SK-N-SH (cell line): ENCODE measurements at regions not wholly inside any gene's neighbourhood (a gene's known extent, or its start where the extent isn't known, plus 50 kb on each side); places are given as distances from the start of the nearest gene placed in this dataset.

Experiments
- CTCF ChIA-PET: fragments of 300-600, 350-600 bp; formaldehyde crosslinking; extraction: SDS; loops from one replicate; lab custom pipeline; 2021; lab: Yijun Ruan, JAX
- POLR2A ChIA-PET: fragments of 350-600 bp; sonication (Branson Sonifier 250); formaldehyde crosslinking; extraction: SDS; loops from one replicate; lab custom pipeline; 2020; ENCODE audit warnings: antibody characterized with exemption, inconsistent platforms; lab: Yijun Ruan, JAX
- DNase-seq: peaks from one replicate; pipeline ENCODE4 v3.0.0; 2012
- H2AFZ ChIP-seq: fragments of 200-600 bp; sonication (generic); 2 replicates; pipeline ENCODE4 v1.8.1; 2016; ENCODE audit warnings: antibody characterized with exemption, mild to moderate bottlenecking, low read depth
- H3F3A ChIP-seq: fragments of 200-600 bp; sonication (generic); replicated peaks from 2 replicates; pipeline ENCODE3; 2016; ENCODE audit warnings: antibody characterized with exemption, mild to moderate bottlenecking; ENCODE audit not compliant: insufficient read depth
- H3K27ac ChIP-seq, 2 experiments: fragments of 200-500 bp in 1 of 2; fragments of 200-600 bp in 1 of 2; sonication (Bioruptor generic) in 1 of 2; sonication (generic), shearing (Covaris generic) in 1 of 2; 2 replicates each; pipeline versions ENCODE4 v1.5.1 to v1.6.1; 2014 to 2016; ENCODE audit warnings: low read depth in 2 of 2, inconsistent platforms in 1 of 2, low read length in 1 of 2, mild to moderate bottlenecking in 1 of 2, mixed read lengths in 1 of 2
- H3K27me3 ChIP-seq: fragments of 200-600 bp; sonication (generic), shearing (Covaris generic); 2 replicates; pipeline ENCODE4 v1.6.1; 2016; ENCODE audit warnings: mixed run types; ENCODE audit not compliant: insufficient read depth
- H3K36me3 ChIP-seq, 2 experiments: fragments of 200-500 bp in 1 of 2; fragments of 200-600 bp in 1 of 2; sonication (Bioruptor generic) in 1 of 2; sonication (generic) in 1 of 2; replicated peaks in 1 of 2; 2 replicates each; pipeline versions ENCODE3 to v1.5.1; 2014 to 2016; ENCODE audit warnings: low read length in 1 of 2, mild to moderate bottlenecking in 1 of 2; ENCODE audit not compliant: insufficient read depth in 2 of 2, control insufficient read depth in 1 of 2
- H3K4me1 ChIP-seq, 2 experiments: fragments of 200-500 bp in 1 of 2; fragments of 200-600 bp in 1 of 2; sonication (Bioruptor generic) in 1 of 2; sonication (generic), shearing (Covaris generic) in 1 of 2; 2 replicates each; pipeline versions ENCODE4 v1.5.1 to v1.6.1; 2014 to 2016; ENCODE audit warnings: low read depth in 1 of 2, low read length in 1 of 2, mixed run types in 1 of 2; ENCODE audit not compliant: insufficient read depth in 2 of 2, control insufficient read depth in 1 of 2
- H3K4me2 ChIP-seq: fragments of 200-600 bp; sonication (generic), shearing (Covaris generic); 2 replicates; pipeline ENCODE4 v1.6.1; 2017; ENCODE audit warnings: mixed run types
- H3K4me3 ChIP-seq, 2 experiments: fragments of 200-500 bp in 1 of 2; fragments of 200-600 bp in 1 of 2; sonication (Bioruptor generic) in 1 of 2; sonication (generic), shearing (Covaris generic) in 1 of 2; 2 replicates each; pipeline versions ENCODE4 v1.5.1 to v1.8.1; 2014 to 2016; ENCODE audit warnings: low read depth in 2 of 2, inconsistent platforms in 1 of 2, low read length in 1 of 2, mild to moderate bottlenecking in 1 of 2, mixed read lengths in 1 of 2, moderate library complexity in 1 of 2
- H3K79me2 ChIP-seq: fragments of 200-600 bp; sonication (generic); 2 replicates; pipeline ENCODE4 v1.8.1; 2017; ENCODE audit warnings: mild to moderate bottlenecking; ENCODE audit not compliant: insufficient read depth
- H3K9ac ChIP-seq: fragments of 200-600 bp; sonication (generic); 2 replicates; pipeline ENCODE4 v1.6.1; 2017; ENCODE audit warnings: mixed run types
- H3K9me2 ChIP-seq: fragments of 200-600 bp; sonication (generic); 2 replicates; pipeline ENCODE4 v1.6.1; 2017; ENCODE audit warnings: mixed run types
- H3K9me3 ChIP-seq: fragments of 200-600 bp; sonication (generic); 2 replicates; pipeline ENCODE4 v1.6.1; 2017; ENCODE audit warnings: mixed run types, mild to moderate bottlenecking, moderate library complexity
- H4K20me1 ChIP-seq: fragments of 200-600 bp; sonication (generic); 2 replicates; pipeline ENCODE4 v1.6.1; 2017; ENCODE audit warnings: mild to moderate bottlenecking, mixed run types; ENCODE audit not compliant: insufficient read depth
- CHD2 ChIP-seq: fragments of 150-350 bp; IDR thresholded peaks from 2 replicates; pipeline ENCODE4 v1.6.1; 2018; ENCODE audit warnings: low read length; ENCODE audit not compliant: partially characterized antibody
- EP300 ChIP-seq, 2 experiments: IDR thresholded peaks; 2 replicates each; pipeline versions ENCODE4 v1.4.0 to v1.6.1; 2012; ENCODE audit warnings: borderline replicate concordance in 1 of 2, low read depth in 1 of 2, low read length in 1 of 2
- EZH2phosphoT487 ChIP-seq: fragments of 200-600 bp; sonication (generic); IDR thresholded peaks from 2 replicates; pipeline ENCODE4 v1.6.1; 2017; ENCODE audit warnings: low read depth, mixed run types, mild to moderate bottlenecking, antibody characterized with exemption, moderate library complexity, borderline replicate concordance
- GABPA ChIP-seq: IDR thresholded peaks from 2 replicates; pipeline ENCODE4 v1.4.0; 2012; ENCODE audit warnings: low read depth, mild to moderate bottlenecking
- IRF3 ChIP-seq: fragments of 150-350 bp; IDR thresholded peaks from 2 replicates; pipeline ENCODE4 v1.6.1; 2016; ENCODE audit warnings: mild to moderate bottlenecking, low read depth, low read length
- MXI1 ChIP-seq: IDR thresholded peaks from 2 replicates; pipeline ENCODE4 v1.6.1; 2012; ENCODE audit warnings: mild to moderate bottlenecking, low read depth, low read length, improper control_type of control experiment
- PBX3 ChIP-seq: IDR thresholded peaks from 2 replicates; pipeline ENCODE4; 2012
- RAD21 ChIP-seq: IDR thresholded peaks from 2 replicates; pipeline ENCODE4 v1.6.1; 2012; ENCODE audit warnings: mild to moderate bottlenecking, low read length
- RCOR1 ChIP-seq: fragments of 150-350 bp; IDR thresholded peaks from 2 replicates; pipeline ENCODE4 v1.6.1; 2017; ENCODE audit warnings: antibody characterized with exemption, low read length
- RFX5 ChIP-seq: IDR thresholded peaks from 2 replicates; pipeline ENCODE4 v1.6.1; 2012; ENCODE audit warnings: mild to moderate bottlenecking, improper control_type of control experiment, low read length
- TCF12 ChIP-seq: IDR thresholded peaks from 2 replicates; pipeline ENCODE4 v1.4.0; 2012
- WGBS: methylation state at CpG from one replicate; pipeline ENCODE4 v1.1.6; 2017; ENCODE audit warnings: low lambda C conversion rate; 5-methylcytosine and 5-hydroxymethylcytosine counted together

GRCh38 chrX:16511796-16512776 lies 137.9 kb upstream of the S100G start:
- POLR2A ChIA-PET, result no interaction called here
- no peaks in the 10 kb centered on the region for H3K36me3 ChIP-seq
- peak overlapping the region; percentile 33; the same call in 1 of the 2 replicates for H3K4me2 ChIP-seq
- H3K9me3 ChIP-seq, result no peaks in the 10 kb centered on the region
- no peaks in the 10 kb centered on the region for H3K27me3 ChIP-seq
- H3K9me2 ChIP-seq, result no peaks in the 10 kb centered on the region
- peaks cover 4 to 8% of the 10 kb centered on the region in 2 experiments; a peak in 3 of 4 replicates for H3K4me1 ChIP-seq
- H3F3A ChIP-seq, result peaks cover 5% of the 10 kb centered on the region
- 57% methylated on average over 11 of the region's 11 CpGs for WGBS
- H3K27ac ChIP-seq, result peak overlapping the region in 1 of 2 experiments; percentile 42; a peak in 2 of 4 replicates
- H3K9ac ChIP-seq, result no peak overlapping the region
- H4K20me1 ChIP-seq, result no peaks in the 10 kb centered on the region
- CTCF ChIA-PET, result no interaction called here
- H3K79me2 ChIP-seq, result no peaks in the 10 kb centered on the region
- peak overlapping the region; percentile 70 for H2AFZ ChIP-seq
- no peak for TF ChIP-seq RCOR1
- TF ChIP-seq EP300 (IDR thresholded peaks at IDR 0.05; ENCODE audit: borderline replicate concordance in 1 of 2, low read depth in 1 of 2, low read length in 1 of 2), result no peak
- TF ChIP-seq PBX3, result no peak
- no peak for TF ChIP-seq EZH2phosphoT487
- no peak for TF ChIP-seq GABPA
- no peak for TF ChIP-seq IRF3
- no peak for TF ChIP-seq MXI1
- no peak for TF ChIP-seq RAD21
- TF ChIP-seq CHD2, result no peak
- H3K4me3 ChIP-seq, result no peak overlapping the region
- DNase-seq, result no peak

GRCh38 chrX:16516232-16516876 lies 133.6 kb upstream of the S100G start:
- H3F3A ChIP-seq, result peaks cover 5% of the 10 kb centered on the region
- no peaks in the 10 kb centered on the region for H4K20me1 ChIP-seq
- peak overlapping the region in 1 of 2 experiments; percentile 44; a peak in 1 of 4 replicates for H3K27ac ChIP-seq
- no peaks in the 10 kb centered on the region for H3K9me2 ChIP-seq
- H3K9me3 ChIP-seq, result no peaks in the 10 kb centered on the region
- peak; percentile 34; the same call in 1 of the 2 replicates for TF ChIP-seq TCF12
- no peak for TF ChIP-seq RFX5
- TF ChIP-seq, all 33 proteins: peak for 1
- Histone ChIP-seq H3K4me3 (no peak overlapping the region), H3K79me2 (no peaks in the 10 kb centered on the region), H3K27me3 (no peaks in the 10 kb centered on the region), H3K4me1 (peaks cover 4 to 8% of the 10 kb centered on the region in 2 experiments; a peak in 2 of 4 replicates), H3K4me2 (no peak overlapping the region; the same call in 1 of the 2 replicates), H2AFZ (peak overlapping the region; percentile 57; the same call in 1 of the 2 replicates), H3K9ac (no peak overlapping the region), H3K36me3 (no peaks in the 10 kb centered on the region)
- DNase-seq, result no peak
- 37% methylated on average over 3 of the region's 3 CpGs for WGBS
- POLR2A ChIA-PET, result no interaction called here
- CTCF ChIA-PET, result no interaction called here
